Neuronal stem cell (in vitro differentiated cells): ENCODE measurements at regions not wholly inside any gene's neighbourhood (a gene's known extent, or its start where the extent isn't known, plus 50 kb on each side); places are given as distances from the start of the nearest gene placed in this dataset.

ENCODE experiments used
- DNase-seq: peaks from one replicate; pipeline ENCODE4 v3.0.0-alpha.2; 2013; ENCODE audit warnings: low spot score
- H2AFZ ChIP-seq: one replicate; pipeline ENCODE4 v1.6.1; 2013; ENCODE audit warnings: mild to moderate bottlenecking, low read length, inconsistent platforms
- H2AK5ac ChIP-seq: 2 replicates; pipeline ENCODE4 v1.6.1; 2013; ENCODE audit warnings: low read depth, mild to moderate bottlenecking, inconsistent platforms, low read length, moderate library complexity, mixed read lengths
- H2BK120ac ChIP-seq: 2 replicates; pipeline ENCODE4 v1.6.1; 2013; ENCODE audit warnings: low read depth, mild to moderate bottlenecking, inconsistent platforms, low read length, moderate library complexity, mixed read lengths
- H2BK12ac ChIP-seq: one replicate; pipeline ENCODE4 v1.6.1; 2013; ENCODE audit warnings: low read length, inconsistent platforms
- H2BK15ac ChIP-seq: 2 replicates; pipeline ENCODE4 v1.6.1; 2013; ENCODE audit warnings: mild to moderate bottlenecking, low read length, inconsistent platforms, mixed read lengths
- H2BK5ac ChIP-seq: one replicate; pipeline ENCODE4 v1.6.1; 2013; ENCODE audit warnings: inconsistent platforms, mild to moderate bottlenecking, low read length, moderate library complexity
- H3K14ac ChIP-seq: one replicate; pipeline ENCODE4 v1.6.1; 2013; ENCODE audit warnings: low read length, inconsistent platforms
- H3K18ac ChIP-seq: 2 replicates; pipeline ENCODE4 v1.6.1; 2013; ENCODE audit warnings: low read length, inconsistent platforms
- H3K23ac ChIP-seq: 2 replicates; pipeline ENCODE4 v1.6.1; 2013; ENCODE audit warnings: low read depth, mild to moderate bottlenecking, mixed read lengths, low read length, inconsistent platforms; ENCODE audit not compliant: poor library complexity
- H3K27ac ChIP-seq: replicated peaks from 3 replicates; pipeline ENCODE4 v1.5.1; 2013; ENCODE audit warnings: low read length, inconsistent platforms
- H3K27me3 ChIP-seq, 3 experiments: 2 replicates each; pipeline ENCODE4 v1.6.1; 2013; ENCODE audit warnings: low read length in 3 of 3, mild to moderate bottlenecking in 2 of 3, inconsistent platforms in 1 of 3, low read depth in 1 of 3, mixed read lengths in 1 of 3, moderate library complexity in 1 of 3; ENCODE audit not compliant: control insufficient read depth in 3 of 3, insufficient read depth in 3 of 3
- H3K36me3 ChIP-seq, 2 donors: replicated peaks in 1 of 2; 2 replicates each; pipeline ENCODE4 v1.6.1; 2013; ENCODE audit warnings: low read length in 2 of 2; ENCODE audit not compliant: control insufficient read depth in 2 of 2, insufficient read depth in 2 of 2
- H3K4ac ChIP-seq: 2 replicates; pipeline ENCODE4 v1.6.1; 2013; ENCODE audit warnings: inconsistent platforms, mild to moderate bottlenecking, low read length, moderate library complexity
- H3K4me1 ChIP-seq, 2 donors: 1 replicate in 1 of 2; 2 replicates in 1 of 2; pipeline ENCODE4 v1.6.1; 2013; ENCODE audit warnings: low read length in 2 of 2, low read depth in 1 of 2; ENCODE audit not compliant: control insufficient read depth in 2 of 2, insufficient read depth in 1 of 2
- H3K4me2 ChIP-seq: one replicate; pipeline ENCODE4 v1.6.1; 2013; ENCODE audit warnings: mild to moderate bottlenecking, low read length, inconsistent platforms; ENCODE audit not compliant: insufficient read depth, poor library complexity, severe bottlenecking
- H3K4me3 ChIP-seq, 2 donors: 2 replicates each; pipeline ENCODE4 v1.5.1; 2013; ENCODE audit warnings: low read length in 2 of 2, mild to moderate bottlenecking in 2 of 2, inconsistent platforms in 1 of 2, moderate library complexity in 1 of 2
- H3K79me1 ChIP-seq: one replicate; pipeline ENCODE4 v1.6.1; 2013; ENCODE audit warnings: low read depth, mild to moderate bottlenecking, inconsistent platforms, low read length, moderate library complexity
- H3K9ac ChIP-seq: one replicate; pipeline ENCODE4 v1.6.1; 2013; ENCODE audit warnings: mild to moderate bottlenecking, low read depth, low read length, inconsistent platforms; ENCODE audit not compliant: poor library complexity
- H3K9me3 ChIP-seq, 2 donors: replicated peaks in 1 of 2; 2 replicates each; pipeline versions ENCODE3 to v1.6.1; 2013; ENCODE audit warnings: low read length in 2 of 2, mild to moderate bottlenecking in 2 of 2, inconsistent platforms in 1 of 2, low read depth in 1 of 2, mixed read lengths in 1 of 2, moderate library complexity in 1 of 2; ENCODE audit not compliant: control insufficient read depth in 2 of 2, insufficient read depth in 1 of 2
- H4K8ac ChIP-seq: one replicate; pipeline ENCODE4 v1.6.1; 2013; ENCODE audit warnings: low read depth, mild to moderate bottlenecking, inconsistent platforms, low read length, moderate library complexity
- H4K91ac ChIP-seq: one replicate; pipeline ENCODE4 v1.6.1; 2013; ENCODE audit warnings: low read length, low read depth, mild to moderate bottlenecking, inconsistent platforms; ENCODE audit not compliant: poor library complexity
- WGBS, 2 donors: extraction: QIAGEN DNeasy Blood & Tissue Kit; methylation state at CpG; one replicate each; pipeline ENCODE4 v1.1.7; 2013; ENCODE audit warnings: missing lambda C conversion rate in 2 of 2, mixed read lengths in 1 of 2; ENCODE audit not compliant: insufficient read length in 2 of 2, insufficient replicate concordance in 1 of 2; ENCODE audit errors: extremely low coverage in 2 of 2; 5-methylcytosine and 5-hydroxymethylcytosine counted together

DNA sequence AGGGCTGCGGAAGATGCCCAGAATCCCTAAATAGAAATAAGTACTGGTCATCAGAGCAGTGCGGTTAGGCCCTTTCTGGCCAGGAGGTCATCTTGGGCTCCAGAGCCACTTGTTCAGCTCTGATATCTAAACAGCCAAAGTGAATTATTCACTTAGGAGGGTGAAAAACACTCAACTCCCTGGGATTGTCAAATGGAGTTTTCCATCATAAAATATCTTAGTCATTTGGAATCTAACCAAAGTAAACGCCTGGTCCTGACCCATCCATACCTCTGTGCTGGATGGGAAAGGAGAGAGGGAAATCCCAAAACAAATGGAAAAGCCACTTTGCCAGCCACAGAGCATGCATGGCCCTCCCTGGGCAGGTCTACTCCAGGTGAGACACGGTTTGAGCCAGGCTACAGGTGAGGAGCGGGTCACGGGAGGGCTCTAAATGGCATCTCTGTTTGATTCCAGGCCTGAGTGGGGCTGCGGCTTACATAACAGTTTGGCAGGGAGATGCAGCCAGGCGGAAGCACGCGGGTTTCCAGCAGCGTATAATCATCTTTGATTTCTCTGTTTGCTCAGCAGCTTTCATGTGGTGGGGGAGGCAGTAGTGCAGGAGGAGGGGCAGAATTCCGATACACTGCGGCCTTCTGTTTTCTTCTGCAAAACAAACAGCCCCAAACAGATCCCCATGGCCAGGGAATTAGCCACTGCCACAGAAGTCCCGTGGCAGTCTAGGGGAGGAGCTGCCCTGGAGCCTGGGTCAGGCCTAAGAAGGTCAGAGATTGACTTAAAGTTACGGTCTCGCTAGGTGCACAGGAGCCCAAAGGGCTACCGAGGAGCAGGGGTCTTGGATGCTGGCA is 59.1 kb upstream of the ZNF648 start:
- Histone ChIP-seq H3K14ac (no peak overlapping the region), H3K9me3 (no peaks in the 10 kb centered on the region), H3K79me1 (no peaks in the 10 kb centered on the region), H2AK5ac (no peak overlapping the region), H4K91ac (no peak overlapping the region), H3K18ac (peak overlapping the region; percentile 16), H3K23ac (no peak overlapping the region), H2BK120ac (no peak overlapping the region), H3K4me1 (peaks cover 0 to 2% of the 10 kb centered on the region in 2 donors), H2AFZ (no peak overlapping the region), H3K27me3 (peaks cover 0 to 7% (median 0%) of the 10 kb centered on the region in 3 experiments), H3K4me3 (no peak overlapping the region), H3K4me2 (no peak overlapping the region), H3K4ac (no peak overlapping the region), H2BK15ac (no peak overlapping the region), H4K8ac (no peak overlapping the region), H3K36me3 (no peaks in the 10 kb centered on the region), H2BK12ac (no peak overlapping the region), H2BK5ac (no peak overlapping the region), H3K9ac (no peak overlapping the region), H3K27ac (no peak overlapping the region)
- no CpG with 5 or more reads among the region's 17 CpGs for WGBS, 2 donors
- no peak for DNase-seq

DNA sequence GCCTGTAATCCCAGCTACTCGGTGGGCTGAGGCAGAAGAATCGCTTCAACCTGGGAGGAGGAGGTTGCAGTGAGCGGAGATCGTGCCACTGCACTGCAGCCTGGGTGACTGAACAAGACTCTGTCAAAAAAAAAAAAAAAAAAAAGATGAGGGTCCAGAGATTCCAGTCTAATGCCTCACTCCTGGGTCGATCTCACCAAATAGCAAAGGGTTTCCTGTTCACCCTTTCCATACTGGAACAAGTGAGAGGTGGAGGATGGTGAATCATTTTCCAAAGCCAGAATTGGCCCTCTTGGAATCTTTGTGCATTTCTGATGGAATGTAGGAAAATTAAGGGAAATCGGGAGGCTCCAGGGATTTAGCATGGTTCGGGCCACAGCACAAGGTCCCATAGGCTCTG is 58.1 kb upstream of the ZNF648 start:
- Histone ChIP-seq H3K18ac (no peak overlapping the region), H3K27me3 (peaks cover 0 to 11% (median 0%) of the 10 kb centered on the region in 3 experiments), H3K4me2 (no peak overlapping the region), H3K79me1 (no peaks in the 10 kb centered on the region), H2BK15ac (no peak overlapping the region), H4K91ac (no peak overlapping the region), H3K9me3 (no peaks in the 10 kb centered on the region), H3K4me1 (peaks cover 0 to 4% of the 10 kb centered on the region in 2 donors), H3K23ac (no peak overlapping the region), H2BK120ac (no peak overlapping the region), H3K9ac (no peak overlapping the region), H3K27ac (no peak overlapping the region), H3K4ac (no peak overlapping the region), H4K8ac (no peak overlapping the region), H2BK5ac (no peak overlapping the region), H2AK5ac (no peak overlapping the region), H3K4me3 (no peak overlapping the region), H2BK12ac (no peak overlapping the region), H3K36me3 (no peaks in the 10 kb centered on the region), H3K14ac (no peak overlapping the region), H2AFZ (no peak overlapping the region)
- no peak for DNase-seq
- no CpG with 5 or more reads among the region's 7 CpGs for WGBS, 2 donors

DNA sequence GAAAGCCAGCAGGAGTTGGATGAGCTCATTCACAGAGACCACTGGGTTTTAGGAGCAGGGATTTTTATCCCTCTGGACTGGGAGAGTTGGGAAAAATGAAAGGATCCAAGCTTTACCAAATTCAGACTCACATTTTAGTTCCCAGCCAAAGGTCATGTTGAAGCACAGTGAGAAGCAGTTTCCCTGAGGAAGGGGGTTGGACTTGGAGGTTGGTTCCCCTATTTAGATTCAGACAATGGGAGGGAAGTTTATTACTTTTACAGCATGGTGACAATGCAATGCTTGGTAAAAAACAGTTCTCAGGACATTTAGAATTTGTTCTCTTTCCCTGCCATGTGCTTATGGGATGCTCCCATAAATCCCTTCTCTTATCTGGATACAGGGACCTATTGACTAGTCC is 57.3 kb upstream of the ZNF648 start:
- Histone ChIP-seq H2AFZ (no peak overlapping the region), H3K4me2 (no peak overlapping the region), H3K4me3 (no peak overlapping the region), H3K18ac (no peak overlapping the region), H3K4ac (no peak overlapping the region), H3K4me1 (peaks cover 3 to 5% of the 10 kb centered on the region in 2 donors), H3K23ac (no peak overlapping the region), H4K91ac (no peak overlapping the region), H3K14ac (no peak overlapping the region), H3K27me3 (peaks cover 0 to 11% (median 0%) of the 10 kb centered on the region in 3 experiments), H2AK5ac (no peak overlapping the region), H2BK120ac (no peak overlapping the region), H3K79me1 (no peaks in the 10 kb centered on the region), H2BK15ac (no peak overlapping the region), H4K8ac (no peak overlapping the region), H3K9me3 (no peaks in the 10 kb centered on the region), H2BK12ac (no peak overlapping the region), H2BK5ac (no peak overlapping the region), H3K9ac (no peak overlapping the region), H3K27ac (no peak overlapping the region), H3K36me3 (no peaks in the 10 kb centered on the region)
- no peak for DNase-seq

DNA sequence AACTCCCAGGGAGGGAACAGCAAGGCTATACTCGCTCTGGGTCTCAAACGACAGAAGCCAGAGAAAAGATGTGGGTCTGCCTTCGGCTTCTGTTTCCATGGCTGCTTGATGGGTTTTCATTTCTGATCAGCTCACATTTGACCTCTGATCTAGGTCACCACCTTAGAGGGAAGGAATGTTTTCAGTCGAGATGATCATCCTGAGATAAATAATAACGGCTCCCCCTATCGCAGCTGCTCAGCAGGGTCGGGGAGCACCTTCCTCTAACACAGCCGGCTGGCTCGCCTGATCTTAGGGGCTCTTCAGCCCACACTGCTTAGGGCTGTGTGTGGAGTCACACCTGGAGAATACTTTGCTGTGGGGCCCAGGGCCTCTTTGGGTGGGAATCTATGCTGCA is 53.1 kb upstream of the ZNF648 start:
- no peak overlapping the region for H3K23ac ChIP-seq
- no CpG with 5 or more reads among the region's 9 CpGs for WGBS, 2 donors

More for the DNA sequence above, 53.1 kb upstream of the ZNF648 start:
- Histone ChIP-seq H4K8ac (no peak overlapping the region), H3K27me3 (peaks cover 0 to 11% (median 0%) of the 10 kb centered on the region in 3 experiments), H2BK15ac (no peak overlapping the region), H3K18ac (peak overlapping the region; percentile 61), H3K4me3 (no peak overlapping the region), H2BK5ac (peak overlapping the region; percentile 59), H3K27ac (peak overlapping the region; percentile 53), H3K9me3 (no peaks in the 10 kb centered on the region), H3K14ac (no peak overlapping the region), H3K79me1 (no peaks in the 10 kb centered on the region), H3K36me3 (no peaks in the 10 kb centered on the region), H3K4me1 (peaks cover 3 to 9% of the 10 kb centered on the region in 2 donors), H3K4me2 (no peak overlapping the region), H3K4ac (no peak overlapping the region), H4K91ac (no peak overlapping the region), H2AK5ac (no peak overlapping the region), H3K9ac (no peak overlapping the region), H2BK120ac (peak overlapping the region; percentile 25), H2AFZ (peak overlapping the region; percentile 90), H2BK12ac (no peak overlapping the region)
- DNase-seq: no peak
